NOMO-1 treated with dmso at 0.1 percent for 144 hours (cell line): ENCODE measurements at regions not wholly inside any gene's neighbourhood (a gene's known extent, or its start where the extent isn't known, plus 50 kb on each side); places are given as distances from the start of the nearest gene placed in this dataset.

Experiments used
- DNase-seq: peaks from one replicate; lab custom pipeline; 2025; ENCODE audit not compliant: unreplicated experiment; lab: John Stamatoyannopoulos, UW

DNA sequence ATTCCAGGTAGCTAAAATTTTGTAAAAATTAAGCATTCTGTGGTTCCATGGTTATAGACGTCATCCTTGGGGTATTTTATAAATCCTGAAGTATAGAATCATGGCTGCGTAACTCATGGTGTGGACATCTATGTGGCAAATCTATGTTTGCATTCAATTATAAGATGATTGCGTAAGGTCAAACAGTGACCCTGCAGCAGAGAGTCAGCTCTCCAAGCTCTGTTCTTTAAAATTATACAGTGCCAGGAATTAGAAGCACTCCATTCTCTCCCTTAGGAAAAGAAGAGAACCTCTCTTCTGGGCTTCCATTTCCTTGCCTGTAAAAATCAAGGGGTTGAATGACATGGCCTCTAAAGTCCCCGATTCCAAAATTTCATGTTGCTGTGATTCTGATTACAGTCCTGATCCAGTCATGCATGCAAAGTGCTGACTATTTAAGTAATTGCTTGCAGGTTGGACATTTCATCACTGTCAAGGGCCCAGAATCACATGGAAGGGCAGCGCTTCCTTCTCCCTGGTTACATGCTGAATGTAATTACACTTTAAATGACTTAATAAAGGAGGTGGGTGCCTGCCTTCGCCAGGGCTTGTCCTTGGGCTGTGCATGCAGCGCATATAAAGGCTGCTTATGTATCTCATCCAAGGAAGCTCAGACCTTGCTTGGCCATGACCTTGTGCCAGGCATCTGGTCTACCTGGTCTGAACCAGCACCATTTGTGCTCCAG lies 550.7 kb downstream of the TYW1 start:
- DNase-seq: no peak

DNA sequence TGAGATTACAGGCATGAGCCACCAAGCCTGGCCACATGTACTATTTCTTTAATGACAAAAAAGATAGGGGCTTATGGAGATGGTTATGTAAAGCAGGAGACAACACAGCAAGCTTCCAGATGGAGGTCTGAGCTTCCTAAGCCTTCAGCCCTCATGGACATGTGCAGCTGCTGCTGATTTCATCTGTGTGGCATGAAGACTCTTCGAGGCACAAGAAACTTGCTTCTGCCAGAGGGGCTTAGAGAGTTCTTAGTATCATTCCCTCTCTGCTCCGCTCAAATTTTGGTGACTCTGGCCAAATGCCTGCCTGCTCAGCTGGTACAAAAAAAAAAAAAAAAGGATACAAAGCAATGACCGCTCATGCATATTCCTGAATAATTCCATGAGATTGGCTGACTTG lies 552.5 kb downstream of the TYW1 start:
- no peak for DNase-seq

DNA sequence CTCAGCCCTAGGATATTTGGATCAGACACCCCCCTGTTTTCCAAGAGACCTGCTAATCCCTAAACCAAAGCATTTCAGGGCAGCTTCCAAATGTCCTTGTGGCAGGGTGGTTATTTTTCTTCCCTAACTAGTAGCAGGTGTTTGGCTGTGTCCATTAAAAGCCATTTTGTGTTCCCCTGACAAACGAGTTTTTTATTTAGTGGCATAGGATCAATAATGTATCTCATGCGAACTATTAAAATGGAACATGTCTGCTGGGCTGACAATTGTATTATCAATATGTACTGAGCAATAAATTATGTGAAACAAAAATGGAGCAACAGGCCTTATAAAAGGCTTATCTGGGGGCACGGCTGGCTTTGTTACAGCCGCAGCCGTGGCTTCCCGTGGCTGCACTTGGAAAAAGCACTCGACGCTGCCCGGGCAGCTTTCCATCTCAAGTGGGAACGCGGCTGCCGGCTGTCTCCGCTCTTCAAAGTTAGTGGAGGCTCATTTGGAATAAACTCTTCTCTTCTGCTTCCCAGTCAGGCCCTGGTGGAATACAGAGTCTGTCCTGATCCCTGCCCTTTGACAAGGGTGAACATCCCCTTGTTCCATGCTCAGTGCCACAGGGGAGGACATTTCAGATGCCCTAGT lies 554.3 kb downstream of the TYW1 start:
- DNase-seq: no peak

DNA sequence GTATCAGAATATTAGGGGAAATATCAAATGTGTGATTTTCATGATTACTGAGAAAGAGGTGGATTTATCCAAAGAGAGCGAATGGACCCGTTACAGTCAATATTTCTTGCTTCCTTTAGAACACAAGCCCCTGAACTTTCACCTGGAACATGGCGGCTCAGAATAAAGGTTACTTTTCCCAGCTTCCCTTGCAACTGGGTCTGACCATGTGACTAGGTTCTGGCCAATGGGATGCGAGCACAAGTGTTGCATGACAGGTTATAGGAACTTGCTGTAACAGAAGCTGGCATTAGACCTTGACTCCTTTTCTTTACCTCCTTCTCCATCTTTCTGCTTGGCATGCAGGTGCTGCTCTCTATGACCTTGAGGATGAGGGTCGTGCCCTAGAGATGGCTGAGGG lies 556.1 kb downstream of the TYW1 start:
- no peak for DNase-seq

DNA sequence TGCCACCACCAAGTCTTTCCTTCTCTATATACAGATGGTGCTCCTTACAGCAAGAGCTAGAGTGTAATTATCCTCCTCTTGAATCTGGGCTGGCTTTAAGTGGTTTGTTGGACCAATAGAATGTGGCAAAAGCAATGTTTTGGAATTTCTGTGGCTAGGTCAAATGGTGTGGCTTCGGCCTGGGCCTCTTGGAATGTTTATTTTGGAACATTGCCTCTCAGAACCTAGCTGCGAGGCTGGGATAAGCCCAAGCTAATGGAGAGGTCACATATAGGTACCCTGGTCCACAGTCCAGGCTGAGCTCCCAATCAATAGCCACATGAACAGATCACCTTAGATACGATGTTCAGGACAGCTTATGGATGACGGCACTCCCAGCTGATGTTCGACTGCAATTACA lies 556.7 kb downstream of the TYW1 start:
- no peak for DNase-seq

DNA sequence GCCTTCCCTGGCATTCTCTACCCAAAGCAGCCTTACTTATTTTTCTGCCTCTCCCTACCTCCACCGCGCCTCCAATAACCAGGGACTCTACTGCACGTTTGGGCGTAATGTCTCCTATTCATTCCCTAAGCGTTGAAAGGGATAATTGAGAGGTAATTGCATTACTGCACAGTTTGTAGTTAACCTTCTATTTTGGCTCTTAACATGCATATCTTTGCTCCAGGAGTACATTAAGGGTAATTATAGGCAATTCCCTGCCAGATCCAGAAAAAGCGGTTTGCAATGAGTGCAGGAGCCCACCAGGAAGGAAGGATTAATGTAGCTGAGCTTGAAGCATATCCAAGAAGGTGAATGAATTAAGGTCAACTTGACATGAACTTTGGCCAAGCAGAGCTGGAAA lies 558.4 kb downstream of the TYW1 start:
- no peak for DNase-seq

DNA sequence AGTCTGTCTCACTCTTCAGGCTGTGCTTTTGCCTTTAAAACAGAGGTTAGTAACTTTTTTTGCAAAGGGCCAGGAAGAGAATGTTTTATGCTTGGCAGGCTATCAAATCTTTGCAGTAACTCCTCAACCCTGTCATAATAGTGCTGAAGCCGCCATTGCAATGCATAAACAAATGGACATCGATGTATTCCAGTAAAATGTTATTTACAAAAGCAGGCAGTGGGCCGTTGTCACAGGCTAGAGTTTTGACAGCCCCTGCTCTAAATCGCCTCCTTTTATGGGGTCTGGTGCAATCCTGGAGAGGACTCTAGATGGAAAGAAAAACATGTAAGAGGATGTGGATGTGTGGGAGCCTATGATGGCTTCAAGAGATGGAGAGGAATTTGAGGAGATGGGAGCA lies 568.3 kb downstream of the TYW1 start:
- DNase-seq: no peak

DNA sequence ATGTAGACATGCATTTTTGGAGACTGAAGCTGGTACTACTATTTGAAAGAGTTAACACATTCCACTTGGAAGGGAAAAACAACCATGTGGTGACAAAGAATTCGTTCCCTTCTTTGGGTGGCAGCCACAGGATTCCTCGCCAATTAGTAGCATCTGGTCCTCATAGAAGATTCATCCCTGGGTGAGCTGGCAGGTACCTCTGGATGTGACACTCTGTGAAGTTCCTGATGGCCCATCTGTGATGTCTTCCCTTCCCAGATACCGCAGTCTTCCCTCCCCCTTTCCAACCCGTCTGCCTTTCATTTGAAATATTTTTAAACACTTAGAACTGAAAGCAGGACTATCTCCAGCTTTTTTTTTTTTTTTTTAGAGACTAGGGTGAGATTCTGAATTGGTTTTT lies 569.5 kb downstream of the TYW1 start:
- DNase-seq: no peak

DNA sequence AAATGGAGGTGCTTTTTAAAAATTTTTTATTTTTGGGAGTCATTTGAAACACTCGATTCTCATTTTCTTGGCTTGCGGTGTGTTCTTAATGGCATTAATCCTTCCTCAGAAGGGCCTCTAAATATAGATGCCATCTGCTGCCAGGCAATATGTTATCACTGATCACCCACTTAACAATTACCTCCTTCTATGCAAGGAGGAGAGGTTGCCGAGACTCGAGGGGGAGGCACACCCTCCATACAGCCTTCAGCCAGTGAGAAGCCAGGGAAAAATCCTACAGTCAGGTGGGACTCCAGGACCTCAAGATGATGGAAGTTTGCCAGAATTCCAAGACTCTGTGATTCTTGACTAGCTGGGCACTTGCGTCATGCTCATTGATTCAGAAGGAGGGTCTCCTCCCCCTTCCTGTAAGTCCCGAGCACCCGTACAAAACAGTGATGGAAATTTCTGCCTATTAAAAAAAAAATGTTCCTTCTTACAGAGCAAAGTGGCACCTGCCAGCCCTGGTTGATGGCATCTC lies 574.5 kb downstream of the TYW1 start:
- no peak for DNase-seq

DNA sequence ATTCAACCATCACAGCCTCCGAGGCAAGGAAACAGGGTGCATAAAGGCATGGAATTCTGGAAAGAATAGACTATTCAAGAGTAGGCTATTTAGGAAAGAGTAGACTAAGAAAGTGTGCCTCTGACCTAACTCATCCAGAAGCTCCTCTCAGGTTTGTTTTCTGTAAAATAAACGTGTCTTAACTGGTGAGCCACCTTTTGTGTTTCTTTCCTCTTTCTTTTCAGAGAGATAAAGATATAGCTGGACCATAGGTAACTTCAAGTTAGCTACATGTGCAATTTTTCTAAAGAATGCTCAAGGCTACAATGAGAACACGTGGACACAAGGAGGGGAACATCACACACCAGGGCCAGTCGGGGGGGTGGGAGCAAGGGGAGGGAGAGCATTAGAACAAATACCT lies 577.0 kb downstream of the TYW1 start:
- no peak for DNase-seq

DNA sequence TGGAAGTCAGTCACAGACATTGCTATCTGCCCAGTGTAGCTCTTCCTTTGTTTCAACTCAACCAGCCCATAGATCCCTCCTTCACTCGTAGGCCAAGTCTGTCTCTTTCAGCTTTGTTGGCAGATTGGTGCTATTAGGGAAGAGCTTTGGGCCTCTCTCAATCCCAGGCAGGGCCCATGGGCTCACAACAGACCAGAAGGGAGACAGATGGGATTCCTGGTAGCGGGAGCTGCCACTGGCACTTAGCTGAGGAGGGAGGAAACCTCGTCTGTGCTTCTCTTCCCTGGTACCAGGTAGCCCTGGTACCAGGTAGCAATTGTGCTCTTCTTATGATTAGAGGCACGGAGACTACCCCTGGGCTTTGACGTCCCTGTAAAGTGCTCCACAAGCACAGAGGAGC lies 592.0 kb downstream of the TYW1 start:
- DNase-seq: no peak

DNA sequence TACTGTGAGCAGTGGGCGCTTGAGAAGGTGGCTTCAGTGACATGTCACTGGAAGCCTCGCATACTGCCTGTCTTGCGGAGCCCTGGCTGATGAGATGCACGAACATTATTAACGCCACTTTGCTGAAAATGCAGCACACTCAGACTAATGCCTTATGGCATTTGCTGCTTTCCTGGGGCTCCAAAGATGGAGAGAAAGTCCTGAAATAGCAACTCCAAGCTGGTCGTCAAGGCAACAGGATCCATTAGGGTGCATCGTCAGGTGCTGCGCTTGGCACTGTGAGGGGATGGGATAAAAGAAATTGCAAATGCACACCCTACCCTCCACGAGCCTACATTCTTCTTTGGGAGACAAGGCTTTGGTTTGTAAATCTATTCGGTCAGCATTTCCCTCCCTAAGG lies 592.5 kb downstream of the TYW1 start:
- DNase-seq: no peak

DNA sequence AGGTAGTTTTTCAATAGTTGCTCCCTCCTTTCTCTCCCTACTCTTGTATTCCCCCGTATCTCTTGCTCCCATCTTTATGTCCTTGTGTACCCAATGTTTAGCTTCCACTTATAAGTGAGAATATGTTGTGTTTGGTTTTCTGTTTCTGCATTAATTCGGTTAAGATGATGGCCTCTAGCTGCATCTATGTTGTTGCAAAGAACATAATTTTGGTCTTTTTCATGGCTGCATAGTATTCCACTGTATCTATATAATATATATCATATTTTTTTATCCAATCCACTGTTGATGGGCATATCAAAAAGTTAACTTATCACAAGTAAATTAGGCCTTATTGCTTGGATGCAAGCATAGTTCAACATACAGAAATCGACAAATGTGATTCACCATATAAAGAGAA lies 594.0 kb downstream of the TYW1 start:
- DNase-seq: no peak

DNA sequence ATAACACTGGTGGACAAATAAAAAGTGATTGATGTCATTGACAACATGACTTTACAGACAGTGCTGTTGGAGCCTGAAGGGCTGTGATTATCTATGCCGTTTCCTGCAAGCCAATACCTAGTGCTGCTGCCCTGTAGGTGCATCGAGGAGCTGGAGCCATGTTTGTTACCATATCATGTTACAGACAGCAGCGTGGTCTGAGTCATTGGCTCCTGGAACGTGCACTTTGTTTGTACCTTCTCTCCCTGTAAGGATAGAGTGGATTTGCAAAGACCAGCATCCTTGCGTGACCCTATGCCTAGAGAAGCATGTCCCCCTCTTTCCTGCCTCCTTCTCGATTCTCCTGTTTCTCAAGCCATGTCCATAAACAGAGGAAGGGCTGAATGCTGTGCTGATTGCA lies 597.2 kb downstream of the TYW1 start:
- DNase-seq: no peak

DNA sequence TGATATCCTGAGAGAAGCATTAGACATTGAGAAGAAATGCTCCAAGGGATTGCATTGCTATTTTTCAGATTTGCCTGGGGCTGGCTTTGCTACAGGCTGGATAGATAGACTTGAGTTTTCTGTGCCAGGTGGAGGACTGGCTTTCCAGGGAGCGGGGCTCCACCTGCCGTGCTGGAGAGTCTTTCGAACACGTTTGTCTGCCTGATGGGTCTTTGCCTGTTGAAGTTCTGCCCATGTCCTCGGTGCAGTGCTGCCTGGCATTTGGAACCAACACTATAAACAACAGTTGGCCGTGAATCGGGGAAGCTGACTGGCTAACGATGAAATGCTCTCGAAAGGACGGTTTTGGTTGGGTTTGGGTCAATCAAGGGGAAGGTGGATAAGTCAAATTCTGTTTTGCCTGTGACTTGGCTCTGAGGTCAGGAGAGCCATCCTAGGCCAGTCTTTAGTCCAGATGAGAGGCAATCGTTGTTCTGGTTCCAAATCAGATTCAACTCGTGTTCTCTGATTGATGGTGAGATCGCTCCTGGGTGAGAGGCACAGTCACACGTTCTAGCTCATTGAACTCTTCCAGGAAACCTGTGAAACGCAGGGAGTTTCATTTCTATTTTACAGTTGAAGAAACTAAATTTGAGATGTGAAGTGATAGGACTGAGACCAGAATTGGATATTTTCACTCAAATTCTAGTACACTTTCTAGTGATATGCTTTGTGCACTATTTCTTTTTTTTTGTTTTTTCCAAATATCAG lies 599.0 kb downstream of the TYW1 start:
- no peak for DNase-seq

DNA sequence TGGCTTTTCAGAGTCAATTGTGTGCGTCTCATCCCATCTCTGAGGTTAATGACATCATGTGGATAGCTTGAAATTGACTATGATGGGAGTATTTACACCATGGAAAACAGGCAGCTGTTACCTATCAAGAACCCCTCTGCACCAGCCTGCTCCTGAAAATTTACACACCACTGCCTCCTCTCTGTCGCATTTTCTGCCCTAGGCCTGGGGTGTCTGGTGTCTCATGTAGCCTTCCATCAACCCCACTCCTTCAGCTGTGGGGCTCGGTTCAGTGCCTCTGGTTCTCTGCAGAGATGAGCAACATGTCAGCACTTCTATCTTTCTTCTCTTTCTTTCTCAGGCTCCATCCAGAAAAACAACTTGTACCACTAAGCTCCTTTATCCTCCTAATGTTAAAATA lies 600.5 kb downstream of the TYW1 start:
- DNase-seq: no peak

DNA sequence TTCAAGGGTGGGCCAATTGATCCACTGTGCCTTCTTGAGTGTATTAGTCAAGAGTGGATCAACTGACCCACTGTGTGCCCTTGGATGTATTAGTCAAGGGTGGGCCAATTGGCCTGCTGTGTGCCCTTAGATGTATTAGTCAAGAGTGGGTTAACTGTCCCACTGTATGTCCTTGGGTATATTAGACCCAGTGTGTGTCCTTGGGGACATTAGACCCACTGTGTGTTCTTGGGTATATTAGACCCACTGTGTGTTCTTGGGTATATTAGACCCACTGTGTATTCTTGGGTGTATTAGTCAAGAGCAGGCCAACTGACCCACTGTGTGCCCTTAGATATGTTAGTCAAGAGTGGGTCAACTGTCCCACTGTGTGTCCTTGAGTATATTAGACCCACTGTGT lies 601.8 kb downstream of the TYW1 start:
- DNase-seq: no peak

DNA sequence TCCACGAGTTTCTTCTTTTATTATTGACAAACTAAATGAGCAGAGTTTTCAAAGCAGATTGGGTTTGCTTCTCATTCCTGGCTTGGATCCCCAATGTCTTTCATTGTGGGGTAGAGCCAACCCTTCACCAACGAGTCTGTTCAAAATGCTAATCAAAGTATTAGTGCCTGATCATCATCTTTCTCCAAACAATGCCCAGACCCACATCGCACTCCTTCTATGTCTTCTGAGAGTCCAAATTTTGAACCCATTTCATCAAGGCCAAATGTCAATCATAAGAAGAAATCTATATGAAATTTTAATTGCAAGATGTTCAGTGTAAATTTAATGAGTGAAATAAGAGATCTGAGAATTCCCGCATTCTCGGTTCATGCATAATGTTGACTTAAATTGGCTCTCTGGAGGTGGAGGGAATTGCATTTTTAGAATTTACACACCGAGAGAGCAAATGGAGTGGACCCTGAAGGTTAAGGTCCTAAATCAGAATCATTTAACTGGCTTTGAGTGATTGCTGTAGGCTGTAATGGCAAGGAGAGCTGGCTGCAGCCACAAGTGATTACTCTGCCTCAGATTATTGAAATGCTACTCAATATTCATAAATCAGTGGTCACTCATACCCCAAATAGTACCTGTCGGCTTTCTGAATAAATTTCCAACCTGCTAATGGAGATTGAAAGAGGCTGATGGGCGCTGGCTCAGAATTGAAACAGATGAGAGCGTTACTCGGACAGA lies 602.9 kb downstream of the TYW1 start:
- DNase-seq: no peak

DNA sequence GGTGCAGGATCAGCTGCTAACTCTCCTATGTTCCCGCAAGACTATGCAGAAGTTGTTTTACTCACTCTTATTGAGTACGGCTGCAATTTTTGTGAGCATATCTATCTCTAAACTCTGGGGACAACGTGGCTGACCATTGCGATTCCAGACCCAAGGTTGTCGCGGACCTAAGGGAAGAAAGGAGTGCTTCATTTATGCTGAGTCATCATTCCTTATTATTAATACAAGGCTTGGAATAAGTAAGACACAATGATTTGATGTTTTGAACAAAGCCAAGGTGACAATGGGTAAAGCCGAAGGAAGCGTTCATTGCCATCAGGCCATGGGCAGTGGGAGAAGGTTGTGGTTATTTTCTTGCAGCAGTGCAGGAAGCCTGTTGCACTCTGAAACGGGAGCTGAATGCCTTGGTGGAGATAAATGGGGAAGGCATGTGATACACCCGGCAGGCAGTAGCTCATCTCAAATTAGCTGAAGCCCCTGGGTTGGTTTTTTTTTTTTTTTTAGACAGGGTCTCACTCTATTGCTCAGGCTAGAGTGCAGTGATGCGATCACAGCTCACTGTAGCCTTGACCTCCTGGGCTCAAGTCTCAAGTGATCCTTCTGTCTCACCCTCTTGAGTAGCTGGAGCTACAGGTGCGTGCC lies 605.7 kb downstream of the TYW1 start:
- DNase-seq: no peak

DNA sequence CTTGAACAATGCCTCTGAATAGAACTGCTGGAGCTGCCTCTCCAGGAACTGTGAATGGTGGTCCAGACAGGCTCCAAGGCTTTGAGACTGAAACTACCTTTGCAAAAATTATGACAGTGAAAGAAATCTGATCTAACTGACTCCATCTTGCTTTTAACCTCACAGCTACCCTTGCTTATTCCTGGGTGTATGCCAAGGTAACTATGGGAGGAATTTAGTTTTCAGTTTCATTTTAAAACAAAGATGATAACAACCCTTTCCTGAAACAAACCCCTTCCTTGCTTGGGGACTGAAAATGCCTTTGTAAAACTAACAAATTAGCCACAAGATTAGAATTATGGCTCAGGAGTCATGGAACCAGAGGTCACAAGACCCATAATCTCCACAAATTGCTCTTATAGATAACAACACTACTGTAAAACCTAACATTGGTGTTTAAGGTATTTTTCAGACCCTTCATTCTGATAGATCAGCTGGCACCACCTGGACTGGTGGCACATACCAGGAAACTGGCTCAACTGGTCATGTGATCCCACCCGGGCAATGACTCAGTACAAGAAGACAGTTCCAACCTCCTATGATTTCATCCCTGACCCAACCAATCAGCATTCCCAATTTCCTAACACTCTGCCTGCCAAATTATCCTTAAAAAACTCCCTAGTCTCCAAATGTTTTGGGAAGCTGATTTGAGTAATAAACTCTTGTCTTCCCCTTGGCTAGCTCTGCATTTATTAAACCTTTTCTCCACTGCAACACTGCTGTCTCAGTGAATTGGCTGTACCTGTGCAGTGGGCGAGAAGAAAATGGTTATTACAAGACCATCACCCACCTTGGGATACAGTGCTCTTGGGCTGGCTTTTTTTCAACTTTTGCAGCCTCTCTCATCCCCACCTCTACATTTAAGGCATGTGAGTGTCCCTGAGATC lies 608.1 kb downstream of the TYW1 start:
- no peak for DNase-seq
